OCI-LY3 (cell line): ENCODE measurements at regions not wholly inside any gene's neighbourhood (a gene's known extent, or its start where the extent isn't known, plus 50 kb on each side); places are given as distances from the start of the nearest gene placed in this dataset.

ENCODE experiments used
- EZH2phosphoT487 ChIP-seq: fragments of 200-600 bp; shearing (Covaris generic); IDR thresholded peaks from 2 replicates; pipeline ENCODE4 v1.6.1; 2018; ENCODE audit warnings: antibody characterized with exemption, mixed run types, low read depth
- TF ChIP-seq, protein P1 (sequence below): fragments of 200-600, 300-600 bp; sonication (generic); IDR thresholded peaks from 2 replicates; pipeline ENCODE4 v1.5.1; 2014; ENCODE audit warnings: antibody characterized with exemption, low read length, low read depth

- TF ChIP-seq, protein P1, sequence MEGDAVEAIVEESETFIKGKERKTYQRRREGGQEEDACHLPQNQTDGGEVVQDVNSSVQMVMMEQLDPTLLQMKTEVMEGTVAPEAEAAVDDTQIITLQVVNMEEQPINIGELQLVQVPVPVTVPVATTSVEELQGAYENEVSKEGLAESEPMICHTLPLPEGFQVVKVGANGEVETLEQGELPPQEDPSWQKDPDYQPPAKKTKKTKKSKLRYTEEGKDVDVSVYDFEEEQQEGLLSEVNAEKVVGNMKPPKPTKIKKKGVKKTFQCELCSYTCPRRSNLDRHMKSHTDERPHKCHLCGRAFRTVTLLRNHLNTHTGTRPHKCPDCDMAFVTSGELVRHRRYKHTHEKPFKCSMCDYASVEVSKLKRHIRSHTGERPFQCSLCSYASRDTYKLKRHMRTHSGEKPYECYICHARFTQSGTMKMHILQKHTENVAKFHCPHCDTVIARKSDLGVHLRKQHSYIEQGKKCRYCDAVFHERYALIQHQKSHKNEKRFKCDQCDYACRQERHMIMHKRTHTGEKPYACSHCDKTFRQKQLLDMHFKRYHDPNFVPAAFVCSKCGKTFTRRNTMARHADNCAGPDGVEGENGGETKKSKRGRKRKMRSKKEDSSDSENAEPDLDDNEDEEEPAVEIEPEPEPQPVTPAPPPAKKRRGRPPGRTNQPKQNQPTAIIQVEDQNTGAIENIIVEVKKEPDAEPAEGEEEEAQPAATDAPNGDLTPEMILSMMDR = no peak
- TF ChIP-seq EZH2phosphoT487 = no peak
These were observed 398.5 kb downstream of the HAPSTR1 start for GRCh38 chr16:9489835-9490467.
